Lower leg skin (tissue), 4 donors: ENCODE measurements at regions not wholly inside any gene's neighbourhood (a gene's known extent, or its start where the extent isn't known, plus 50 kb on each side); places are given as distances from the start of the nearest gene placed in this dataset.

Source experiments
- DNase-seq, 2 donors: peaks; one replicate each; pipeline ENCODE4 v3.0.0-alpha.2; 2019; ENCODE audit warnings: low spot score in 2 of 2
- H3K4me3 ChIP-seq: fragments of 200-600 bp; sonication (generic); 2 replicates; pipeline ENCODE4 v1.5.1; 2017; ENCODE audit warnings: mild to moderate bottlenecking, low read depth; ENCODE audit not compliant: poor library complexity, severe bottlenecking
- POLR2A ChIP-seq, 2 donors: fragments of 450-650 bp; IDR thresholded peaks; one replicate each; pipeline ENCODE4 v1.6.1; 2016 to 2017; ENCODE audit warnings: antibody characterized with exemption in 2 of 2, mild to moderate bottlenecking in 1 of 2, moderate library complexity in 1 of 2
- WGBS, 2 donors: methylation state at CpG; one replicate each; pipeline ENCODE4 v1.1.5; 2018; 5-methylcytosine and 5-hydroxymethylcytosine counted together
- intact Hi-C: fragments of 100-400 bp; cut with DNase I; formaldehyde crosslinking; loops from one replicate; pipeline ENCODE4 v1.15.0; 2023; ENCODE audit warnings: low total_unique reads
- TF ChIP-seq, protein P1 (sequence below), 3 donors: fragments of 450-650 bp; IDR thresholded peaks; one replicate each; pipeline ENCODE4 v1.5.1; 2016; ENCODE audit warnings: antibody characterized with exemption in 3 of 3, mild to moderate bottlenecking in 3 of 3, moderate library complexity in 2 of 3

DNA sequence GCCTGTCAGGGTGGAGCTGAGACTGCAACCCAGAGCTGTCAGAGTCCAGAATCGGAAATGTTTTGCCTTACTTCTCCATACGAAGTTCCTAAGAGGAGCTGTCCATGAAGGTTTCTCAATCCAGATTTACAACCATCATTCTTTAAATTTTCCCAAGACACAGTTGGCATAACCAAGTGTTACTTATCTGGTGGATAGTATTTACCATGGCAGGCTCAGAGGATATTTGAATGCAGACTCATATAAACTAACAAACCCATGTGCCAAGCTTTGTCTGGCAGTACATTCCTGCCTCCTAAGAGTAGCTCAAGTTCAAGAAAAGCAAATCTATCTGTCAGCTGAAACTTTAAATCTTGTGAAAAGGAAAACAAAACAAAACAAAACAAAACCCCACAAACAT, 267.9 kb downstream of the ZNF326 start:
- no peak overlapping the region for H3K4me3 ChIP-seq
- DNase-seq = no peak

DNA sequence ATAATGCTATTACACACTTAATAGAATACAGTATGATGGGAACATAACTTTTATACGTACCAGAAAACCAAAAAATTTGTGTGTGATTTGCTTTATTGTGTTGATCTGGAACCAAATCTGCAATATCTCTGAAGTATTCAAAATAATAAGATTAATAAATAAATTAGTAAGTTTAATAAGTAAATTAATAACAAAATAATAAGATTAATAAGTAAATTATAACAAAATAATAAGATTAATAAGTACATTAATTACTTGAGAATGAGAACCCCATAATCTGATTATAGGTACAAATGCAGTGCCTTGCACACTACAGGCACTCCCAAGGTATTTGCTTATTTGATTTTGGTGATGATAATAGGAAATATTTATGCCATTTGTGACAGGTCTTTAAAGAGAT, 267.4 kb downstream of the ZNF326 start:
- intact Hi-C loops = no loop called here
- H3K4me3 ChIP-seq = no peak overlapping the region
- no peak for DNase-seq
- TF ChIP-seq, protein P1, sequence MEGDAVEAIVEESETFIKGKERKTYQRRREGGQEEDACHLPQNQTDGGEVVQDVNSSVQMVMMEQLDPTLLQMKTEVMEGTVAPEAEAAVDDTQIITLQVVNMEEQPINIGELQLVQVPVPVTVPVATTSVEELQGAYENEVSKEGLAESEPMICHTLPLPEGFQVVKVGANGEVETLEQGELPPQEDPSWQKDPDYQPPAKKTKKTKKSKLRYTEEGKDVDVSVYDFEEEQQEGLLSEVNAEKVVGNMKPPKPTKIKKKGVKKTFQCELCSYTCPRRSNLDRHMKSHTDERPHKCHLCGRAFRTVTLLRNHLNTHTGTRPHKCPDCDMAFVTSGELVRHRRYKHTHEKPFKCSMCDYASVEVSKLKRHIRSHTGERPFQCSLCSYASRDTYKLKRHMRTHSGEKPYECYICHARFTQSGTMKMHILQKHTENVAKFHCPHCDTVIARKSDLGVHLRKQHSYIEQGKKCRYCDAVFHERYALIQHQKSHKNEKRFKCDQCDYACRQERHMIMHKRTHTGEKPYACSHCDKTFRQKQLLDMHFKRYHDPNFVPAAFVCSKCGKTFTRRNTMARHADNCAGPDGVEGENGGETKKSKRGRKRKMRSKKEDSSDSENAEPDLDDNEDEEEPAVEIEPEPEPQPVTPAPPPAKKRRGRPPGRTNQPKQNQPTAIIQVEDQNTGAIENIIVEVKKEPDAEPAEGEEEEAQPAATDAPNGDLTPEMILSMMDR (IDR thresholded peaks at IDR 0.05) = no peak
- TF ChIP-seq POLR2A (IDR thresholded peaks at IDR 0.05) = no peak
- WGBS, 2 donors = 88 to 90% methylated on average over 1 of the region's 1 CpG

More for the DNA sequence above, 267.9 kb downstream of the ZNF326 start:
- TF ChIP-seq POLR2A (IDR thresholded peaks at IDR 0.05) = no peak
- TF ChIP-seq, protein P1 (IDR thresholded peaks at IDR 0.05) = no peak
- 49 to 57% methylated on average over 2 of the region's 2 CpGs for WGBS, 2 donors
- intact Hi-C loops = no loop called here

DNA sequence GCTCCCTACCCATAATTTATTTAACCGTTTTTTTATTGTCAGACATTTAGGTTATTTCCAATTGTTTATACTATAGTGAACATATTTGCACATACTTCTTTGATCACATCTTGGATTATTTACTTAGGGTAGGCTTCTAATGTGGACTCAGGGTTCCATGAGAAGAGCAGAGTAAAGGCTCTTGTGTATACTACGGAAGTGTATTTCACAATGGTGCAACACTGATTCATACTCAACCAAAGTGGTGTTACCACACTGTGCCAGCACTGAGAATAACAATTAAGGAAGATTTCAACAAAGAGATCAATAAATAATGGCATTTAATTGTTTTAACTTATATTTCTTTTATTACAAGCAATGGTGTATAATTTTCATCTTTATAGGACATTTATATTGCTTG, 251.2 kb downstream of the ZNF326 start:
- no peak for DNase-seq
- H3K4me3 ChIP-seq = no peak overlapping the region
- 88 to 94% methylated on average over 2 of the region's 2 CpGs for WGBS, 2 donors
- TF ChIP-seq POLR2A (IDR thresholded peaks at IDR 0.05) = no peak
- TF ChIP-seq, protein P1 (IDR thresholded peaks at IDR 0.05) = no peak
- intact Hi-C loops = no loop called here

DNA sequence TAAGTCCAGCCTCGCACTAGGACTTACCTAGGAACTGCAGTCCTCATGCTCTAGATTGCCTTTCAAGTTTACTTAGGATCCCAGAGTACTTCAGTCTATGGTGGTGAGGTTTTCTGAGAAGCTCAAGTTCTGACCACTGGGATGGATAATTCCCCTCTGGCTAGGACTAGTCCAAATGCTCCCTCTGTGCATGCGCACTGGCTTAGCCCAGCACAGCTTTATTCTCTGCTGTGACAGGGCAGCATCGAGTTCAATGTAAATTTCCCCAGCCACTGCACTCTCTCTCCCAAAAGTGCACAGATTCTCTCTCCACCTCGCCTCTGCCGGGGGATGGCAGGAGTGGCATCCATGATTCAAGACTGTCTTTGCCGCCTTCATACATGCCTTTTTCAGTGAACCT, 241.6 kb downstream of the ZNF326 start:
- no peak for TF ChIP-seq POLR2A (IDR thresholded peaks at IDR 0.05)
- TF ChIP-seq, protein P1 (IDR thresholded peaks at IDR 0.05) = no peak
- WGBS, 2 donors = 93 to 94% methylated on average over 6 of the region's 6 CpGs
- DNase-seq = no peak
- intact Hi-C loops = no loop called here
- no peak overlapping the region for H3K4me3 ChIP-seq

DNA sequence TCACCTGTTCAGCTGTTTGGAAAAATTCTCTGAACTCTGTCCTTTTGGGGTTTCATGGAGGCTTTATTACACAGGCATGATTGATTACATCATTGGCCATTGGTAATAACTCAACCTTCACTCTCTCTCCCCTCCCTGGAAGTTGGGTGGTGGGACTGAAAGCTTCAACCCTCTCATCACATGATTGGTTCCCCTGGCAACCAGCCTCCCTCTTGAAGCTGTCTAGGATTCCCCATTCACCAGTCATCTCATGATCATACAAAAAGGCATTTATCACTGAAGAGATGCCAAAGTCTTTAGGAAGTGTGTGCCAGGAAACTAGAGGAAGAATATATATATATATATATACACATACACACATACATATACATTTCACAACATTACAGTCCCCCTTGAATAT, 228.5 kb downstream of the ZNF326 start:
- TF ChIP-seq POLR2A (IDR thresholded peaks at IDR 0.05) = no peak
- TF ChIP-seq, protein P1 (IDR thresholded peaks at IDR 0.05) = no peak
- no peak for DNase-seq
- H3K4me3 ChIP-seq = no peak overlapping the region
- intact Hi-C loops = no loop called here

DNA sequence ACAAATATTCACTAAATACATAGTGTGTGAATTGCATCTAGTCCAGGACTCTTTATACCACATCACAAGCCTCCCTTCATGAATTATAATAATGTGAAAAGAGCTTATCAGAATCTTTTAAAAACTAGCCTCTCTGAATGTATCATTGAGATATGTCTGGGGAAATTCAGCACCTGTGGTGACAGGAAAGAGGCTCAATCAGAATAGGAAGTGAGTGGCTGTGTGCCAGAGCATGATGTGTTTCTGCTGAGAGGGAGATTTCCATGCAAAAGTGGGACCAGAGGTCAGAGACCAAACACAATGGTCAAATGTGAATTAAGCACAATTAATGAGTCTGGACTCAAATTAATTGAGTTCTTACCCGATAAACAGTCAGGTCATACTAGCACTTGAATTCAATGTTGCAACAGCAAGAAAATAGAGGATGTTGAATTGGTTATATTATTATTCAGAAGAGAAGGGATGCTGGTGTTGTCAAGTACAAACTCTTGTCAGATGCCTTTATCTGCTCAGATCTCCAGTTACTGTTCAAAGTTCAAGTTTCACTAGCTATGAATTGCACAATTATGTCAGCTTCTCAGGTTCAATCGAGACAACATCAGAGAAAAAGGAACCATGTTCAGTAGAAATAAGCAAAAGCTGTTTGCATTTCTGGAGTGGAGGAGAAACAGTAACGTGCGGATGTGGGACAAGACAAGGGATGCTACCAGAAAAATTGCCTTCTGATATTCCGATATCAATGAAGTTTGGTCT, 226.2 kb downstream of the ZNF326 start:
- no peak for TF ChIP-seq POLR2A (IDR thresholded peaks at IDR 0.05)
- TF ChIP-seq, protein P1 (IDR thresholded peaks at IDR 0.05) = no peak
- intact Hi-C loops = no loop called here
- WGBS, 2 donors = 82 to 84% methylated on average over 5 of the region's 5 CpGs
- H3K4me3 ChIP-seq = no peak overlapping the region
- no peak for DNase-seq
